Esophagus squamous epithelium (tissue), 5 donors: ENCODE measurements at regions not wholly inside any gene's neighbourhood (a gene's known extent, or its start where the extent isn't known, plus 50 kb on each side); places are given as distances from the start of the nearest gene placed in this dataset.

Experiments used
- DNase-seq: peaks from one replicate; lab custom pipeline; 2025; lab: John Stamatoyannopoulos, UW
- H3K27ac ChIP-seq, 4 donors: fragments of 200-600 bp; sonication (generic); one replicate each; pipeline ENCODE4 v1.5.1; 2016 to 2019; ENCODE audit warnings: mild to moderate bottlenecking in 1 of 4
- H3K27me3 ChIP-seq, 4 donors: fragments of 200-600 bp; sonication (generic); 1 replicate in 3 of 4; 2 replicates in 1 of 4; pipeline versions ENCODE4 v1.5.1 to v1.6.0; 2017 to 2021; ENCODE audit warnings: antibody characterized with exemption in 1 of 4
- H3K36me3 ChIP-seq, 3 donors: fragments of 200-600 bp; sonication (generic); one replicate each; pipeline ENCODE4 v1.5.1; 2016 to 2019
- H3K4me1 ChIP-seq, 3 donors: fragments of 200-600 bp; sonication (generic); one replicate each; pipeline ENCODE4 v1.5.1; 2017 to 2019
- H3K4me3 ChIP-seq, 4 donors: fragments of 200-600 bp; sonication (generic); 1 replicate in 3 of 4; 2 replicates in 1 of 4; pipeline ENCODE4 v1.5.1; 2016 to 2019; ENCODE audit warnings: mild to moderate bottlenecking in 2 of 4, moderate library complexity in 1 of 4
- H3K9me3 ChIP-seq, 3 donors: fragments of 200-600 bp; sonication (generic); one replicate each; pipeline ENCODE4 v1.5.1; 2016 to 2019
- POLR2A ChIP-seq, 4 donors: fragments of 450-650 bp; IDR thresholded peaks; one replicate each; pipeline ENCODE4 v1.6.1; 2017; ENCODE audit warnings: antibody characterized with exemption in 4 of 4, mild to moderate bottlenecking in 4 of 4, moderate library complexity in 3 of 4
- WGBS, 2 donors: methylation state at CpG; one replicate each; pipeline ENCODE4 v1.1.5; 2018; 5-methylcytosine and 5-hydroxymethylcytosine counted together
- intact Hi-C: fragments of 100-400 bp; cut with DNase I; formaldehyde crosslinking; loops from one replicate; pipeline ENCODE4 v1.15.0; 2022
- TF ChIP-seq, protein P1 (sequence below), 6 experiments: fragments of 450-650 bp in 4 of 6; fragments of 200-600 bp in 2 of 6; sonication (generic) in 2 of 6; IDR thresholded peaks; one replicate each; pipeline ENCODE4 v1.5.1; 2016 to 2019; ENCODE audit warnings: antibody characterized with exemption in 6 of 6, mild to moderate bottlenecking in 4 of 6, moderate library complexity in 4 of 6
- donor health status: DM: yes; HTN: yes; CAD: no.

DNA sequence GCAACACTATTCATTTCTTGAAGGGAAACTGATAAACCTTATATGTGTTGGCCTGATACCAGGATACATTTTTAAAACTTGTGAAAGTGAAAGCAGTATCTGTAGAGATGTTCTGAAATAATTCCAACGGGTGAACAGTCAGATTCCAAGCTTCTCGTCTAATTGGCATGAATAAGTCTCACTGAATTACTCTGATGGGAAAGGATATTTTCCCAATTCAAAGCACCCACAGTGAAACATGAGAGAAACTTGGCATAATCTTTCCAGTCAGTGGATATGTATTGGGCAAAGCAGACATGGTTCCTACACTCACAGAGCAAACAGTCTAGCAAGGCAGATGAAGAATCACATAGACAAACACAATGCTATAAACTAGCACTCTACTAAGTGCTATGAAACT is 413.1 kb downstream of the MED13L start:
- DNase-seq: no peak
- Histone ChIP-seq H3K27ac (no peak overlapping the region), H3K4me3 (no peak overlapping the region), H3K4me1 (no peaks in the 10 kb centered on the region), H3K27me3 (peaks cover 0 to 18% (median 0%) of the 10 kb centered on the region in 4 donors), H3K9me3 (no peaks in the 10 kb centered on the region), H3K36me3 (no peaks in the 10 kb centered on the region)
- intact Hi-C loops: no loop called here
- WGBS, 2 donors: 30 to 41% methylated on average over 2 of the region's 2 CpGs
- no peak for TF ChIP-seq POLR2A (IDR thresholded peaks at IDR 0.05)
- TF ChIP-seq, protein P1, sequence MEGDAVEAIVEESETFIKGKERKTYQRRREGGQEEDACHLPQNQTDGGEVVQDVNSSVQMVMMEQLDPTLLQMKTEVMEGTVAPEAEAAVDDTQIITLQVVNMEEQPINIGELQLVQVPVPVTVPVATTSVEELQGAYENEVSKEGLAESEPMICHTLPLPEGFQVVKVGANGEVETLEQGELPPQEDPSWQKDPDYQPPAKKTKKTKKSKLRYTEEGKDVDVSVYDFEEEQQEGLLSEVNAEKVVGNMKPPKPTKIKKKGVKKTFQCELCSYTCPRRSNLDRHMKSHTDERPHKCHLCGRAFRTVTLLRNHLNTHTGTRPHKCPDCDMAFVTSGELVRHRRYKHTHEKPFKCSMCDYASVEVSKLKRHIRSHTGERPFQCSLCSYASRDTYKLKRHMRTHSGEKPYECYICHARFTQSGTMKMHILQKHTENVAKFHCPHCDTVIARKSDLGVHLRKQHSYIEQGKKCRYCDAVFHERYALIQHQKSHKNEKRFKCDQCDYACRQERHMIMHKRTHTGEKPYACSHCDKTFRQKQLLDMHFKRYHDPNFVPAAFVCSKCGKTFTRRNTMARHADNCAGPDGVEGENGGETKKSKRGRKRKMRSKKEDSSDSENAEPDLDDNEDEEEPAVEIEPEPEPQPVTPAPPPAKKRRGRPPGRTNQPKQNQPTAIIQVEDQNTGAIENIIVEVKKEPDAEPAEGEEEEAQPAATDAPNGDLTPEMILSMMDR (IDR thresholded peaks at IDR 0.05): no peak

DNA sequence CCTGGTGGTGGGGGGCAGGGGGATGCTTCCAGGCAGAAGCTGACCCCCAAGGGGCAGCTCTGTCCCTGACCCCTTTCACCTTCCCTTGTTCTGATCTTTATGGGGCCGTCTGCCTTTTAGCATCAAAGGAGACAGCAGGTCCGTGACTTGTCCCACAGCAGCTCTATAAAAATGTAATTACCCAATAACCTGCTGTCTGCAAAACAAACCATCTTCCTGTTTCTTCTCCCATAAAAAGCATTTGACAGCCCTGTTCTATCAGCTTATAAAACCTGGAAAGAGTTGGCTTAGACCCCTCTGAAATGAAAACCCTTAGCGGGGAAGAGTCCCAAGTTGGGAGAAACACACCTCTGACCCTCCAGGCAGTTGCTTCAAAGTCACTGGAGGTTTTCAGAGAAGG is 416.9 kb downstream of the MED13L start:
- Histone ChIP-seq H3K4me3 (no peak overlapping the region), H3K4me1 (no peaks in the 10 kb centered on the region), H3K27me3 (peaks cover 0 to 38% (median 0%) of the 10 kb centered on the region in 4 donors), H3K36me3 (no peaks in the 10 kb centered on the region), H3K27ac (no peak overlapping the region), H3K9me3 (no peaks in the 10 kb centered on the region)
- WGBS, 2 donors: 74 to 79% methylated on average over 3 of the region's 3 CpGs
- TF ChIP-seq, protein P1 (IDR thresholded peaks at IDR 0.05): no peak
- TF ChIP-seq POLR2A (IDR thresholded peaks at IDR 0.05): no peak
- DNase-seq: no peak
- intact Hi-C loops: no loop called here

DNA sequence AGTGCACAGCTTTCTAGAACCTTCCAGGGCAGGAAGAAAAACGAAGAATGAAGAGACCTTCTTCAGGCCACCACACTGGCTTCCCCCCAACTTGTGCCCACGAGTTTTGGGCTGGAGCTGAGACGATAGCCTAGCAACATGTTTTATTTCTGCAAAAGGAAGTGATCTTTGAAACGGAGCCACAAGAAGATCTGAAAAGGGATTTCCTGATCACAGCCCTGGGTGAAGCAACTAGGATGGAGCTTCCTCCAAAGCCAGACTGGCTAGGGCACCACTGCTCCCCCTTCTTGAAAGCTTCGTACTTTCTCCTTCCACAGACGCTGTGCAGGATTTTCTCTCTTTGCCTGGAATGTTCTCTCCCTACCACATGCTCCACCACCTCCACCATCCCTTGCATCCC is 418.3 kb downstream of the MED13L start:
- Histone ChIP-seq H3K36me3 (no peaks in the 10 kb centered on the region), H3K4me1 (no peaks in the 10 kb centered on the region), H3K27ac (no peak overlapping the region), H3K27me3 (peaks cover 0 to 39% (median 0%) of the 10 kb centered on the region in 4 donors), H3K4me3 (no peak overlapping the region), H3K9me3 (no peaks in the 10 kb centered on the region)
- intact Hi-C loops: no loop called here
- no peak for TF ChIP-seq POLR2A (IDR thresholded peaks at IDR 0.05)
- TF ChIP-seq, protein P1 (IDR thresholded peaks at IDR 0.05): no peak
- DNase-seq: no peak
- whole genome bisulfite sequencing, 2 donors: 39 to 43% methylated on average over 6 of the region's 6 CpGs

DNA sequence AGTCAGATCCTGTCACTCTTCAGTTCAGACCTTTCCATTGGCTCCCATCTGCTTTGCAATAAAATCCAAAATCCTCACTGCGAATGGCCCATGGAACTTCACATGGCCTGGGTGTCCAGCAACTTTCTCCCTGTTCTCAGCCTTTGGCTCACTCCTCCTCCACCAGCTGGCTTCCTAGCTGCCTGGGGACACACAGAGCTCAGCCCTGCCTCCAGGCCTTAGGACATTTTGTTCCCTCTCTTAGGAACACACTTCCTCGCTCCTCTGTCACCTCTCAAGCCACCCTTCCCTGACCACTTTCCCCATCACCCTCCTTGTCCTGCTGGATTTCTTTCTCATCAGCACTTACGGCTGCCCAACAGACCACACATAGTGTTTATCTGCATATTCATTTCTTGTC is 419.6 kb downstream of the MED13L start:
- Histone ChIP-seq H3K36me3 (no peaks in the 10 kb centered on the region), H3K27ac (peak overlapping the region in 1 of 4 donors; percentile 0), H3K4me1 (no peaks in the 10 kb centered on the region), H3K9me3 (no peaks in the 10 kb centered on the region), H3K27me3 (peaks cover 0 to 33% (median 0%) of the 10 kb centered on the region in 4 donors), H3K4me3 (no peak overlapping the region)
- intact Hi-C loops: no loop called here
- TF ChIP-seq POLR2A (IDR thresholded peaks at IDR 0.05): no peak
- TF ChIP-seq, protein P1 (IDR thresholded peaks at IDR 0.05): no peak
- DNase-seq: no peak
- WGBS, 2 donors: 86% methylated on average over 3 of the region's 3 CpGs

DNA sequence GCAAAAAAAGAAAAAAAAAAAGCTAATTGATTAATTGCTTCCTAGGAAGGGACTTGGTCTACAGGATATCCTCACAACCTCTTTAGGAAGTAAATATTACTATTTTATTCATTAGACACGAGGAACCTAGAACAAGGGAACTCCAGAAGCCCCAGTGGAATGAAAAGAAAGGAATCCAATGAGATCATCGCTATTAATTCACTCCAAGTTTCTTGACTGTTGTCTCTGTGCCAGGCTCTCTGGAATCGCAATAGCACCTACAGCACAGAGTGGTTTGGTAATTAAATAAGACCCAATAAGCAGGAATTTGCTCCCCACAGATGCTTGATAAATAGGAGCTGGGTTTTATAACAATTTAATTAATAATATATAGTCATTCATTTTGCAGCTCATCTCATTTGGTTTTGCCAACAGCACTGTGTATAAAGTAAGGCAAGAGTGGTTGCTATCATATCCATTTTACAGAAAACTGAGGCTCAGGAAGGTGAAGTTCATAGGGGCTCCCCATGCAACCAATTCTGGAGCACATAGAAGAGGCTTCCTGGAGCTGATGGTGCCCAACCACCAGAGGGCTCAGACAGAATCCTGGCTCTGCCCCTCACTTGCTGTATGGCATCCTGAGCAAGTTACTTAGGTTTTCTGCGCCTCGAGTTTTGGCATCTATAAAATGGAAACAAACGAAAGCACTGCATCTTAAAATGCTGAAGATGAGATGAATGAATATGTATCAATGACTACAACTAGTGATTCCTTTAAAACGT is 420.2 kb downstream of the MED13L start:
- no peak for TF ChIP-seq POLR2A (IDR thresholded peaks at IDR 0.05)
- TF ChIP-seq, protein P1 (IDR thresholded peaks at IDR 0.05): peak in 1 of 6 experiments; percentile 19
- H3K4me1 ChIP-seq: no peaks in the 10 kb centered on the region
- intact Hi-C loops: no loop called here
- H3K27me3 ChIP-seq: peaks cover 0 to 33% (median 0%) of the 10 kb centered on the region in 4 donors
- WGBS, 2 donors: 62 to 63% methylated on average over 7 of the region's 7 CpGs
- H3K9me3 ChIP-seq: no peaks in the 10 kb centered on the region
- H3K36me3 ChIP-seq: no peaks in the 10 kb centered on the region
- peak overlapping the region in 1 of 4 donors; percentile 0 for H3K27ac ChIP-seq
- H3K4me3 ChIP-seq: no peak overlapping the region
- DNase-seq: no peak
